ENCODE measurements at regions not wholly inside any gene's neighbourhood (a gene's known extent, or its start where the extent isn't known, plus 50 kb on each side); places are given as distances from the start of the nearest gene placed in this dataset.

- DNase-seq, result no peak
Observed at GRCh38 chr2:54360055-54360792, 95.9 kb upstream of the SPTBN1 start.

GRCh38 chr2:54364409-54364808 is 91.7 kb upstream of the SPTBN1 start:
- no peak for DNase-seq

GRCh38 chr2:54365661-54366060 is 90.5 kb upstream of the SPTBN1 start:
- no peak for DNase-seq

GRCh38 chr2:54366487-54367280 is 89.4 kb upstream of the SPTBN1 start:
- DNase-seq, result no peak

- DNase-seq, result no peak
Observed at GRCh38 chr2:54370405-54371104, 85.6 kb upstream of the SPTBN1 start.

- no peak for DNase-seq
Observed at GRCh38 chr2:54371460-54372065, 84.6 kb upstream of the SPTBN1 start.

GRCh38 chr2:54372361-54372760 is 83.8 kb upstream of the SPTBN1 start:
- no peak for DNase-seq

- no peak for DNase-seq
Observed at GRCh38 chr2:54373855-54374254, 82.3 kb upstream of the SPTBN1 start.

- no peak for DNase-seq
Observed at GRCh38 chr2:54374591-54375364, 81.3 kb upstream of the SPTBN1 start.

GRCh38 chr2:54377451-54377850 is 78.7 kb upstream of the SPTBN1 start:
- DNase-seq, result no peak

GRCh38 chr2:54377901-54378493 is 78.1 kb upstream of the SPTBN1 start:
- no peak for DNase-seq

- DNase-seq, result no peak
Observed at GRCh38 chr2:54380670-54381069, 75.5 kb upstream of the SPTBN1 start.

- DNase-seq, result no peak
Observed at GRCh38 chr2:54381293-54381692, 74.8 kb upstream of the SPTBN1 start.

GRCh38 chr2:54382601-54383000 is 73.5 kb upstream of the SPTBN1 start:
- no peak for DNase-seq

- no peak for DNase-seq
Observed at GRCh38 chr2:54384301-54385203, 71.6 kb upstream of the SPTBN1 start.

- DNase-seq, result no peak
Observed at GRCh38 chr2:54385271-54385670, 70.9 kb upstream of the SPTBN1 start.

GRCh38 chr2:54386585-54386984 is 69.5 kb upstream of the SPTBN1 start:
- no peak for DNase-seq

- DNase-seq, result no peak
Observed at GRCh38 chr2:54387059-54387991, 68.8 kb upstream of the SPTBN1 start.

GRCh38 chr2:54388076-54388475 is 68.1 kb upstream of the SPTBN1 start:
- DNase-seq, result no peak
